ENCODE measurements at regions not wholly inside any gene's neighbourhood (a gene's known extent, or its start where the extent isn't known, plus 50 kb on each side); places are given as distances from the start of the nearest gene placed in this dataset.
"Not testable (repeated sequence)": the region's sequence is repeated elsewhere in the genome, so short reads cannot be mapped to it uniquely, and the experiment has no call there.

- H3K4me3 Mint-ChIP-seq (ENCODE audit: unreplicated experiment), result no peak overlapping the region
- no peak overlapping the region for H3K27ac Mint-ChIP-seq (ENCODE audit: unreplicated experiment)
- no peak for DNase-seq (ENCODE audit: low spot score)
- no peak for TF ChIP-seq CTCF (IDR thresholded peaks at IDR 0.05)
- H3K36me3 Mint-ChIP-seq (ENCODE audit: low read depth), result no peaks in the 10 kb centered on the region
- no peaks in the 10 kb centered on the region for H3K4me1 Mint-ChIP-seq (ENCODE audit: low read depth)
- peaks cover 6% of the 10 kb centered on the region for H3K27me3 Mint-ChIP-seq (ENCODE audit: low read depth)
- no peaks in the 10 kb centered on the region for H3K9me3 Mint-ChIP-seq (ENCODE audit: low read depth)
Measured at GRCh38 chr1:242813490-242814091, 289.1 kb upstream of the PLD5 start.

GRCh38 chr1:242811092-242811840 is 286.8 kb upstream of the PLD5 start:
- Mint-ChIP-seq H3K4me3 (ENCODE audit: unreplicated experiment) (no peak overlapping the region), H3K27me3 (ENCODE audit: low read depth) (peaks cover 3% of the 10 kb centered on the region), H3K36me3 (ENCODE audit: low read depth) (no peaks in the 10 kb centered on the region), H3K9me3 (ENCODE audit: low read depth) (no peaks in the 10 kb centered on the region), H3K4me1 (ENCODE audit: low read depth) (no peaks in the 10 kb centered on the region), H3K27ac (ENCODE audit: unreplicated experiment) (no peak overlapping the region)
- DNase-seq (ENCODE audit: low spot score), result no peak
- TF ChIP-seq CTCF (IDR thresholded peaks at IDR 0.05), result no peak

GRCh38 chr1:242806324-242806723 is 281.8 kb upstream of the PLD5 start:
- DNase-seq (ENCODE audit: low spot score), result no peak
- no peaks in the 10 kb centered on the region for H3K36me3 Mint-ChIP-seq (ENCODE audit: low read depth)
- no peak for TF ChIP-seq CTCF (IDR thresholded peaks at IDR 0.05)
- H3K4me3 Mint-ChIP-seq (ENCODE audit: unreplicated experiment), result no peak overlapping the region
- no peaks in the 10 kb centered on the region for H3K27me3 Mint-ChIP-seq (ENCODE audit: low read depth)
- no peaks in the 10 kb centered on the region for H3K9me3 Mint-ChIP-seq (ENCODE audit: low read depth)
- H3K4me1 Mint-ChIP-seq (ENCODE audit: low read depth), result no peaks in the 10 kb centered on the region
- no peak overlapping the region for H3K27ac Mint-ChIP-seq (ENCODE audit: unreplicated experiment)

GRCh38 chr1:242805360-242805759 is 280.9 kb upstream of the PLD5 start:
- H3K4me1 Mint-ChIP-seq (ENCODE audit: low read depth); H3K9me3 Mint-ChIP-seq (ENCODE audit: low read depth); DNase-seq (ENCODE audit: low spot score); H3K4me3 Mint-ChIP-seq (ENCODE audit: unreplicated experiment); H3K27ac Mint-ChIP-seq (ENCODE audit: unreplicated experiment); H3K36me3 Mint-ChIP-seq (ENCODE audit: low read depth); H3K27me3 Mint-ChIP-seq (ENCODE audit: low read depth): not testable (repeated sequence)

- H3K9me3 Mint-ChIP-seq (ENCODE audit: low read depth), result no peaks in the 10 kb centered on the region
- no peaks in the 10 kb centered on the region for H3K27me3 Mint-ChIP-seq (ENCODE audit: low read depth)
- no peak for TF ChIP-seq CTCF (IDR thresholded peaks at IDR 0.05)
- no peak overlapping the region for H3K4me3 Mint-ChIP-seq (ENCODE audit: unreplicated experiment)
- DNase-seq (ENCODE audit: low spot score), result no peak
- no peak overlapping the region for H3K27ac Mint-ChIP-seq (ENCODE audit: unreplicated experiment)
- no peaks in the 10 kb centered on the region for H3K4me1 Mint-ChIP-seq (ENCODE audit: low read depth)
- no peaks in the 10 kb centered on the region for H3K36me3 Mint-ChIP-seq (ENCODE audit: low read depth)
Measured at GRCh38 chr1:242802973-242803372, 278.5 kb upstream of the PLD5 start.

- no peaks in the 10 kb centered on the region for H3K36me3 Mint-ChIP-seq (ENCODE audit: low read depth)
- no peak for DNase-seq (ENCODE audit: low spot score)
- no peak overlapping the region for H3K27ac Mint-ChIP-seq (ENCODE audit: unreplicated experiment)
- no peaks in the 10 kb centered on the region for H3K9me3 Mint-ChIP-seq (ENCODE audit: low read depth)
- no peak overlapping the region for H3K4me3 Mint-ChIP-seq (ENCODE audit: unreplicated experiment)
- peaks cover 3% of the 10 kb centered on the region for H3K27me3 Mint-ChIP-seq (ENCODE audit: low read depth)
- no peaks in the 10 kb centered on the region for H3K4me1 Mint-ChIP-seq (ENCODE audit: low read depth)
- no peak for TF ChIP-seq CTCF (IDR thresholded peaks at IDR 0.05)
Measured at GRCh38 chr1:242800521-242800920, 276.0 kb upstream of the PLD5 start.

Data from chondrocyte (in vitro differentiated cells).